Pancreas (tissue), 10 donors: ENCODE measurements at regions not wholly inside any gene's neighbourhood (a gene's known extent, or its start where the extent isn't known, plus 50 kb on each side); places are given as distances from the start of the nearest gene placed in this dataset.

Experiments
- ATAC-seq, 4 donors: fragments of 200-7000 bp; cut with Tn5 transposase; one replicate each; pipeline versions ENCODE4 v1.8.0 to v1.9.1; 2020; ENCODE audit warnings: mild to moderate bottlenecking in 4 of 4, moderate library complexity in 4 of 4
- DNase-seq, 6 donors: peaks; one replicate each; pipeline ENCODE4 v3.0.0-alpha.2; 2020
- FAIRE-seq: peaks from 2 replicates; lab custom pipeline; 2012; peaks lifted over from hg19 to GRCh38; lab: Jason Lieb, UNC
- H3K27ac ChIP-seq, 4 donors: fragments of 200-600 bp; sonication (generic); 1 replicate in 3 of 4; 2 replicates in 1 of 4; pipeline versions ENCODE4 v1.5.0 to v1.8.0; 2020
- H3K27me3 ChIP-seq, 4 donors: fragments of 200-600 bp; one replicate each; pipeline ENCODE4 v1.8.0; 2021
- H3K36me3 ChIP-seq, 3 donors: fragments of 200-600 bp; sonication (generic) in 1 of 3; one replicate each; pipeline versions ENCODE4 v1.5.0 to v1.8.0; 2020 to 2021
- H3K4me1 ChIP-seq, 3 donors: fragments of 200-600 bp; one replicate each; pipeline ENCODE4 v1.8.0; 2021
- H3K4me3 ChIP-seq, 4 donors: fragments of 200-600 bp; sonication (generic) in 2 of 4; one replicate each; pipeline versions ENCODE4 v1.5.0 to v1.8.0; 2020 to 2021
- H3K9me3 ChIP-seq, 4 donors: fragments of 200-600 bp; one replicate each; pipeline ENCODE4 v1.8.0; 2021
- CTCF ChIP-seq, 4 donors: fragments of 200-600 bp; sonication (generic) in 3 of 4; IDR thresholded peaks; one replicate each; pipeline versions ENCODE4 v1.5.0 to v1.8.0; 2021; ENCODE audit warnings: antibody characterized with exemption in 4 of 4
- WGBS, 2 donors: extraction: QIAGEN DNeasy Blood & Tissue Kit; methylation state at CpG; one replicate each; pipeline ENCODE4 v1.1.7; 2013; 5-methylcytosine and 5-hydroxymethylcytosine counted together
- intact Hi-C, 3 donors: fragments of 100-400 bp; cut with DNase I; formaldehyde crosslinking; loops; one replicate each; pipeline versions ENCODE4 v1.11.1 to v1.14.2; 2022
- donor health status: healthy with polysubstance abuse.
- donor health status: DM: no; HTN: no; CAD: no; lungs with moderate emphysema.
- donor health status: DM: no; HTN: no; CAD: no.
- donor health status: control.
- donor health status: control.
- donor health status: Bipolar disorder and iron deficiency.
- donor health status: DM: yes; HTN: yes; CAD: no.
- donor health status: DM: no; HTN: no; CAD: no.
- donor health status: DM: no; HTN: no; CAD: no.
- donor health status: DM: yes; HTN: yes; CAD: no.

GRCh38 chr12:94872007-94872653 lies 131.4 kb downstream of the NDUFA12 start:
- FAIRE-seq (no peak), DNase-seq (peak in 4 of 6 donors; percentile 16 to 40 (median 26)), ATAC-seq (peak in 3 of 4 donors; percentile 46 to 67 (median 57))
- intact Hi-C loops: no loop called here
- TF ChIP-seq CTCF (IDR thresholded peaks at IDR 0.05): no peak
- H3K27ac ChIP-seq: no peak overlapping the region
- WGBS, 2 donors: 51 to 57% methylated on average over 11 of the region's 11 CpGs
- H3K4me1 ChIP-seq: peaks cover 0 to 12% (median 0%) of the 10 kb centered on the region in 3 donors
- no peak overlapping the region for H3K4me3 ChIP-seq
- peaks cover 0 to 12% (median 0%) of the 10 kb centered on the region in 4 donors for H3K27me3 ChIP-seq
- H3K36me3 ChIP-seq: no peaks in the 10 kb centered on the region
- no peaks in the 10 kb centered on the region for H3K9me3 ChIP-seq

- no peak for FAIRE-seq
- intact Hi-C loops: no loop called here
- DNase-seq: no peak
- no peaks in the 10 kb centered on the region for H3K9me3 ChIP-seq
- 64 to 73% methylated on average over 5 of the region's 5 CpGs for WGBS, 2 donors
- peaks cover 0 to 12% (median 0%) of the 10 kb centered on the region in 4 donors for H3K27me3 ChIP-seq
- no peak overlapping the region for H3K27ac ChIP-seq
- peaks cover 0 to 12% (median 0%) of the 10 kb centered on the region in 3 donors for H3K4me1 ChIP-seq
- H3K4me3 ChIP-seq: no peak overlapping the region
- no peak for ATAC-seq
- H3K36me3 ChIP-seq: no peaks in the 10 kb centered on the region
- TF ChIP-seq CTCF (IDR thresholded peaks at IDR 0.05): no peak
Measured at GRCh38 chr12:94870511-94870910, 133.0 kb downstream of the NDUFA12 start.

- no peak for FAIRE-seq
Measured at GRCh38 chr12:94868161-94868560, 135.3 kb downstream of the NDUFA12 start.

GRCh38 chr12:94867066-94867855 lies 136.2 kb downstream of the NDUFA12 start:
- Histone ChIP-seq H3K27me3 (peaks cover 0 to 12% (median 0%) of the 10 kb centered on the region in 4 donors), H3K36me3 (no peaks in the 10 kb centered on the region), H3K4me3 (no peak overlapping the region), H3K9me3 (no peaks in the 10 kb centered on the region), H3K27ac (no peak overlapping the region), H3K4me1 (no peaks in the 10 kb centered on the region)
- ATAC-seq (no peak), FAIRE-seq (no peak), DNase-seq (no peak)
- no peak for TF ChIP-seq CTCF (IDR thresholded peaks at IDR 0.05)
- intact Hi-C loops: no loop called here
- 69 to 83% methylated on average over 5 of the region's 5 CpGs for WGBS, 2 donors

More at GRCh38 chr12:94868161-94868560, 135.3 kb downstream of the NDUFA12 start:
- H3K27me3 ChIP-seq: peaks cover 0 to 12% (median 0%) of the 10 kb centered on the region in 4 donors
- H3K9me3 ChIP-seq: no peaks in the 10 kb centered on the region
- ATAC-seq (no peak), DNase-seq (no peak)
- intact Hi-C loops: no loop called here
- no peak for TF ChIP-seq CTCF (IDR thresholded peaks at IDR 0.05)
- H3K36me3 ChIP-seq: no peaks in the 10 kb centered on the region
- H3K27ac ChIP-seq: no peak overlapping the region
- WGBS, 2 donors: 82 to 88% methylated on average over 2 of the region's 2 CpGs
- H3K4me1 ChIP-seq: peaks cover 0 to 3% (median 0%) of the 10 kb centered on the region in 3 donors
- no peak overlapping the region for H3K4me3 ChIP-seq
